Lower lobe of right lung (tissue), 2 donors: ENCODE measurements at regions not wholly inside any gene's neighbourhood (a gene's known extent, or its start where the extent isn't known, plus 50 kb on each side); places are given as distances from the start of the nearest gene placed in this dataset.

Experiments
- ATAC-seq, 2 donors: fragments of 200-7000 bp; cut with Tn5 transposase; one replicate each; pipeline ENCODE4 v1.9.1; 2020 to 2022; ENCODE audit warnings: mild to moderate bottlenecking in 2 of 2, moderate library complexity in 2 of 2
- DNase-seq: peaks from one replicate; pipeline ENCODE4 v3.0.0-alpha.2; 2020
- H3K27ac ChIP-seq: fragments of 200-600 bp; one replicate; pipeline ENCODE4 v1.8.0; 2022
- H3K27me3 ChIP-seq: fragments of 200-600 bp; one replicate; pipeline ENCODE4 v1.8.0; 2022; ENCODE audit warnings: low read depth
- H3K36me3 ChIP-seq: fragments of 200-600 bp; one replicate; pipeline ENCODE4 v1.8.0; 2022; ENCODE audit warnings: mild to moderate bottlenecking
- H3K4me1 ChIP-seq: fragments of 200-600 bp; one replicate; pipeline ENCODE4 v1.8.0; 2022
- H3K4me3 ChIP-seq: fragments of 200-600 bp; one replicate; pipeline ENCODE4 v1.8.0; 2022; ENCODE audit warnings: mild to moderate bottlenecking
- H3K9me3 ChIP-seq: fragments of 200-600 bp; one replicate; pipeline ENCODE4 v1.8.0; 2022
- CTCF ChIP-seq: fragments of 200-600 bp; IDR thresholded peaks from one replicate; pipeline ENCODE4 v1.8.0; 2022; ENCODE audit warnings: antibody characterized with exemption, mild to moderate bottlenecking
- intact Hi-C: fragments of 100-400 bp; cut with DNase I; formaldehyde crosslinking; loops from one replicate; pipeline ENCODE4 v1.11.0; 2022
- donor health status: DM: no; HTN: yes; CAD: no; lungs with severe emphysema.

GRCh38 chr5:62691946-62692345 lies 113.3 kb downstream of the LRRC70 start:
- Histone ChIP-seq H3K27ac (no peak overlapping the region), H3K4me1 (no peaks in the 10 kb centered on the region), H3K9me3 (no peaks in the 10 kb centered on the region), H3K4me3 (no peak overlapping the region), H3K36me3 (no peaks in the 10 kb centered on the region), H3K27me3 (no peaks in the 10 kb centered on the region)
- ATAC-seq (no peak), DNase-seq (no peak)
- TF ChIP-seq CTCF, result no peak
- intact Hi-C loops, result no loop called here

- intact Hi-C loops, result no loop called here
- H3K36me3 ChIP-seq, result no peaks in the 10 kb centered on the region
- DNase-seq (no peak), ATAC-seq (peak; percentile 19 to 36)
- no peak for TF ChIP-seq CTCF
- no peaks in the 10 kb centered on the region for H3K9me3 ChIP-seq
- no peaks in the 10 kb centered on the region for H3K27me3 ChIP-seq
- no peaks in the 10 kb centered on the region for H3K4me1 ChIP-seq
- no peak overlapping the region for H3K4me3 ChIP-seq
- H3K27ac ChIP-seq, result no peak overlapping the region
Measured at GRCh38 chr5:62690421-62690820, 111.8 kb downstream of the LRRC70 start.

GRCh38 chr5:62689599-62690368 lies 111.2 kb downstream of the LRRC70 start:
- intact Hi-C loops, result no loop called here
- DNase-seq, result no peak
- Histone ChIP-seq H3K27me3 (no peaks in the 10 kb centered on the region), H3K9me3 (no peaks in the 10 kb centered on the region), H3K4me1 (no peaks in the 10 kb centered on the region), H3K27ac (no peak overlapping the region), H3K36me3 (no peaks in the 10 kb centered on the region), H3K4me3 (peak overlapping the region; percentile 13)
- no peak for TF ChIP-seq CTCF
- ATAC-seq, result peak; percentile 11 to 21

GRCh38 chr5:62686692-62687091 lies 108.1 kb downstream of the LRRC70 start:
- H3K9me3 ChIP-seq, result no peaks in the 10 kb centered on the region
- H3K4me3 ChIP-seq, result no peak overlapping the region
- ATAC-seq (no peak), DNase-seq (no peak)
- H3K4me1 ChIP-seq, result no peaks in the 10 kb centered on the region
- no peak for TF ChIP-seq CTCF
- H3K36me3 ChIP-seq, result no peaks in the 10 kb centered on the region
- intact Hi-C loops, result no loop called here
- no peaks in the 10 kb centered on the region for H3K27me3 ChIP-seq
- no peak overlapping the region for H3K27ac ChIP-seq

- ATAC-seq (no peak), DNase-seq (no peak)
- Histone ChIP-seq H3K9me3 (no peaks in the 10 kb centered on the region), H3K4me1 (no peaks in the 10 kb centered on the region), H3K27ac (no peak overlapping the region), H3K4me3 (no peak overlapping the region), H3K36me3 (no peaks in the 10 kb centered on the region), H3K27me3 (no peaks in the 10 kb centered on the region)
- intact Hi-C loops, result no loop called here
- no peak for TF ChIP-seq CTCF
Measured at GRCh38 chr5:62685221-62685620, 106.6 kb downstream of the LRRC70 start.
